ENCODE measurements at regions not wholly inside any gene's neighbourhood (a gene's known extent, or its start where the extent isn't known, plus 50 kb on each side); places are given as distances from the start of the nearest gene placed in this dataset.

GRCh38 chr13:63175536-63175935 is 1759.9 kb upstream of the PCDH20 start:
- TF ChIP-seq TCF4 (CRISPR knock-in tag; IDR thresholded peaks at IDR 0.05; ENCODE audit: borderline replicate concordance) = no peak
- TF ChIP-seq ISL1 (CRISPR knock-in tag; IDR thresholded peaks at IDR 0.05) = no peak
- TF ChIP-seq ZFP3 (CRISPR knock-in tag; IDR thresholded peaks at IDR 0.05) = no peak
- TF ChIP-seq RARB (CRISPR knock-in tag; IDR thresholded peaks at IDR 0.05) = no peak
- TF ChIP-seq ARNTL (CRISPR knock-in tag; IDR thresholded peaks at IDR 0.05; ENCODE audit: borderline replicate concordance, low read depth) = no peak
- no peak for TF ChIP-seq OSR1 (CRISPR knock-in tag; IDR thresholded peaks at IDR 0.05)
- TF ChIP-seq PATZ1 (CRISPR knock-in tag; IDR thresholded peaks at IDR 0.05; ENCODE audit: borderline replicate concordance) = no peak
- no peak for TF ChIP-seq ZC3H10 (CRISPR knock-in tag; IDR thresholded peaks at IDR 0.05)
- TF ChIP-seq ZNF70 (CRISPR knock-in tag; IDR thresholded peaks at IDR 0.05) = no peak
